Adipocyte (in vitro differentiated cells): ENCODE measurements at regions not wholly inside any gene's neighbourhood (a gene's known extent, or its start where the extent isn't known, plus 50 kb on each side); places are given as distances from the start of the nearest gene placed in this dataset.

ENCODE experiments used
- DNase-seq: peaks from one replicate; pipeline ENCODE4 v3.0.0-alpha.2; 2015; ENCODE audit warnings: low read depth
- H3K27me3 ChIP-seq: replicated peaks from 2 replicates; pipeline ENCODE4 v1.7.0; 2013; ENCODE audit warnings: mild to moderate bottlenecking, low read length, moderate library complexity; ENCODE audit not compliant: control insufficient read depth, insufficient read depth
- H3K36me3 ChIP-seq: 2 replicates; pipeline ENCODE4 v1.7.0; 2013; ENCODE audit warnings: low read length, mild to moderate bottlenecking, moderate library complexity; ENCODE audit not compliant: control insufficient read depth, insufficient read depth, severe bottlenecking
- H3K4me1 ChIP-seq: 2 replicates; pipeline ENCODE4 v1.7.0; 2013; ENCODE audit warnings: mild to moderate bottlenecking, low read length, moderate library complexity; ENCODE audit not compliant: control insufficient read depth, insufficient read depth
- H3K4me3 ChIP-seq: 2 replicates; pipeline ENCODE4 v1.7.0; 2013; ENCODE audit warnings: mild to moderate bottlenecking, low read length, moderate library complexity
- H3K9ac ChIP-seq: 2 replicates; pipeline ENCODE4 v1.7.0; 2013; ENCODE audit warnings: mild to moderate bottlenecking, low read length, moderate library complexity
- H3K9me3 ChIP-seq: 2 replicates; pipeline ENCODE4 v1.7.0; 2013; ENCODE audit warnings: mild to moderate bottlenecking, low read length, moderate library complexity; ENCODE audit not compliant: control insufficient read depth

GRCh38 chr2:186303091-186303490, 183.0 kb upstream of the ZC3H15 start:
- H3K4me1 ChIP-seq, result no peaks in the 10 kb centered on the region
- no peak overlapping the region for H3K4me3 ChIP-seq
- no peak overlapping the region for H3K9ac ChIP-seq
- H3K36me3 ChIP-seq, result no peaks in the 10 kb centered on the region
- no peak for DNase-seq
- H3K27me3 ChIP-seq, result no peaks in the 10 kb centered on the region
- no peaks in the 10 kb centered on the region for H3K9me3 ChIP-seq

GRCh38 chr2:186304064-186304463, 182.0 kb upstream of the ZC3H15 start:
- no peak overlapping the region for H3K9ac ChIP-seq
- H3K27me3 ChIP-seq, result no peaks in the 10 kb centered on the region
- no peaks in the 10 kb centered on the region for H3K36me3 ChIP-seq
- DNase-seq, result no peak
- no peak overlapping the region for H3K4me3 ChIP-seq
- no peaks in the 10 kb centered on the region for H3K9me3 ChIP-seq
- H3K4me1 ChIP-seq, result no peaks in the 10 kb centered on the region

- no peaks in the 10 kb centered on the region for H3K9me3 ChIP-seq
- H3K4me1 ChIP-seq, result no peaks in the 10 kb centered on the region
- H3K9ac ChIP-seq, result no peak overlapping the region
- H3K36me3 ChIP-seq, result no peaks in the 10 kb centered on the region
- no peaks in the 10 kb centered on the region for H3K27me3 ChIP-seq
- no peak overlapping the region for H3K4me3 ChIP-seq
- no peak for DNase-seq
Measured at GRCh38 chr2:186306754-186307153, 179.3 kb upstream of the ZC3H15 start.

GRCh38 chr2:186307871-186308270, 178.2 kb upstream of the ZC3H15 start:
- H3K4me1 ChIP-seq, result no peaks in the 10 kb centered on the region
- H3K36me3 ChIP-seq, result no peaks in the 10 kb centered on the region
- H3K9me3 ChIP-seq, result no peaks in the 10 kb centered on the region
- no peaks in the 10 kb centered on the region for H3K27me3 ChIP-seq
- H3K4me3 ChIP-seq, result no peak overlapping the region
- no peak overlapping the region for H3K9ac ChIP-seq
- no peak for DNase-seq

GRCh38 chr2:186308347-186308746, 177.7 kb upstream of the ZC3H15 start:
- no peak overlapping the region for H3K4me3 ChIP-seq
- no peak overlapping the region for H3K9ac ChIP-seq
- H3K27me3 ChIP-seq, result no peaks in the 10 kb centered on the region
- no peaks in the 10 kb centered on the region for H3K4me1 ChIP-seq
- H3K36me3 ChIP-seq, result no peaks in the 10 kb centered on the region
- no peaks in the 10 kb centered on the region for H3K9me3 ChIP-seq
- DNase-seq, result peak; percentile 25

- Histone ChIP-seq H3K9ac (no peak overlapping the region), H3K9me3 (no peaks in the 10 kb centered on the region), H3K27me3 (no peaks in the 10 kb centered on the region), H3K36me3 (no peaks in the 10 kb centered on the region), H3K4me1 (no peaks in the 10 kb centered on the region), H3K4me3 (no peak overlapping the region)
- peak; percentile 66 for DNase-seq
Measured at GRCh38 chr2:186309901-186310300, 176.2 kb upstream of the ZC3H15 start.

GRCh38 chr2:186319105-186319504, 167.0 kb upstream of the ZC3H15 start:
- Histone ChIP-seq H3K4me1 (no peaks in the 10 kb centered on the region), H3K9ac (no peak overlapping the region), H3K27me3 (no peaks in the 10 kb centered on the region), H3K36me3 (no peaks in the 10 kb centered on the region), H3K9me3 (peaks cover 10% of the 10 kb centered on the region), H3K4me3 (no peak overlapping the region)
- no peak for DNase-seq

- Histone ChIP-seq H3K9ac (no peak overlapping the region), H3K4me1 (no peaks in the 10 kb centered on the region), H3K4me3 (no peak overlapping the region), H3K36me3 (no peaks in the 10 kb centered on the region), H3K9me3 (no peaks in the 10 kb centered on the region), H3K27me3 (no peaks in the 10 kb centered on the region)
- peak; percentile 46 for DNase-seq
Measured at GRCh38 chr2:186325827-186326535, 160.1 kb upstream of the ZC3H15 start.

GRCh38 chr2:186327251-186327868, 158.7 kb upstream of the ZC3H15 start:
- no peak for DNase-seq
- no peaks in the 10 kb centered on the region for H3K27me3 ChIP-seq
- H3K4me1 ChIP-seq, result no peaks in the 10 kb centered on the region
- no peak overlapping the region for H3K9ac ChIP-seq
- H3K4me3 ChIP-seq, result no peak overlapping the region
- H3K36me3 ChIP-seq, result no peaks in the 10 kb centered on the region
- H3K9me3 ChIP-seq, result no peaks in the 10 kb centered on the region

- H3K4me3 ChIP-seq, result no peak overlapping the region
- H3K4me1 ChIP-seq, result no peaks in the 10 kb centered on the region
- no peaks in the 10 kb centered on the region for H3K36me3 ChIP-seq
- H3K9ac ChIP-seq, result no peak overlapping the region
- H3K9me3 ChIP-seq, result no peaks in the 10 kb centered on the region
- no peaks in the 10 kb centered on the region for H3K27me3 ChIP-seq
- peak; percentile 77 for DNase-seq
Measured at GRCh38 chr2:186328838-186329237, 157.2 kb upstream of the ZC3H15 start.

GRCh38 chr2:186330050-186330449, 156.0 kb upstream of the ZC3H15 start:
- Histone ChIP-seq H3K4me1 (no peaks in the 10 kb centered on the region), H3K27me3 (no peaks in the 10 kb centered on the region), H3K9ac (no peak overlapping the region), H3K4me3 (no peak overlapping the region), H3K9me3 (no peaks in the 10 kb centered on the region), H3K36me3 (no peaks in the 10 kb centered on the region)
- no peak for DNase-seq

GRCh38 chr2:186339716-186340115, 146.3 kb upstream of the ZC3H15 start:
- peak; percentile 63 for DNase-seq
- Histone ChIP-seq H3K9me3 (no peaks in the 10 kb centered on the region), H3K4me3 (no peak overlapping the region), H3K9ac (no peak overlapping the region), H3K36me3 (no peaks in the 10 kb centered on the region), H3K27me3 (no peaks in the 10 kb centered on the region), H3K4me1 (no peaks in the 10 kb centered on the region)
